Type B pancreatic cell (in vitro differentiated cells): ENCODE measurements at regions not wholly inside any gene's neighbourhood (a gene's known extent, or its start where the extent isn't known, plus 50 kb on each side); places are given as distances from the start of the nearest gene placed in this dataset.

ENCODE experiments used
- DNase-seq: peaks from one replicate; pipeline ENCODE4 v3.0.0; 2021; ENCODE audit warnings: mixed read lengths; ENCODE audit not compliant: unreplicated experiment; ENCODE audit errors: extremely low spot score
- H3K27ac Mint-ChIP-seq: 2 replicates; pipeline ENCODE4 v1.8.0; 2021; ENCODE audit warnings: mild to moderate bottlenecking, mixed read lengths
- H3K27me3 Mint-ChIP-seq: 2 replicates; pipeline ENCODE4 v1.8.0; 2021; ENCODE audit warnings: mixed read lengths
- H3K36me3 Mint-ChIP-seq: 2 replicates; pipeline ENCODE4 v1.8.0; 2021; ENCODE audit warnings: mixed read lengths
- H3K4me1 Mint-ChIP-seq: one replicate; pipeline ENCODE4 v1.8.0; 2021; ENCODE audit warnings: mixed read lengths; ENCODE audit not compliant: unreplicated experiment
- H3K4me3 Mint-ChIP-seq: 2 replicates; pipeline ENCODE4 v1.8.0; 2021; ENCODE audit warnings: mild to moderate bottlenecking, mixed read lengths
- H3K9me3 Mint-ChIP-seq: 2 replicates; pipeline ENCODE4 v1.8.0; 2021; ENCODE audit warnings: mixed read lengths
- CTCF ChIP-seq: fragments of 200-600 bp; sonication (generic); conservative IDR thresholded peaks from 2 replicates; pipeline ENCODE4 v1.5.0; 2021; ENCODE audit warnings: antibody characterized with exemption, mild to moderate bottlenecking

DNA sequence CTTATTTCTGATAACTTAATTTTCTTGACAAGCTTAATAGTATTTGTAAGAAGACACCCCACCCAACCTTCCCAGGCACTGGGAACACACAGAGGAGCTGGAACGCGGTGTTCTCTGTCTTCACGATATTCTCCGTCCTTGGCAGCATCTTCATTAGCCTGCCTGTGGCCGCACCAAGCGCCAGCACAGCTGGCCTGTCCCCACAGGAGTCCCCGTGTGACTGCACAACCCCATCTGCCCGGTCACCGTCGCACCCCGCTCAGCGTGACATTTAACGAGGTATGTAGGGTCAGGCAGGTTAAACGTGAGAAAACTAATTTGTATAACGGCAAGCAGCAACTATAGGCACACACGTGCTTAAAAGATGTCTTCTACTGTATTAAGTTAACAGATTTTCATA, 293.3 kb downstream of the BRD1 start:
- no peak for TF ChIP-seq CTCF
- DNase-seq: no peak
- Mint-ChIP-seq H3K27me3 (peaks cover 35% of the 10 kb centered on the region), H3K36me3 (peaks cover 4% of the 10 kb centered on the region), H3K4me1 (peaks cover 15% of the 10 kb centered on the region), H3K27ac (no peak overlapping the region), H3K4me3 (no peak overlapping the region), H3K9me3 (peaks cover 4% of the 10 kb centered on the region)

GRCh38 chr22:49533886-49534285, 293.8 kb downstream of the BRD1 start:
- Mint-ChIP-seq H3K27ac (no peak overlapping the region), H3K9me3 (peaks cover 4% of the 10 kb centered on the region), H3K4me1 (peaks cover 10% of the 10 kb centered on the region), H3K36me3 (no peaks in the 10 kb centered on the region), H3K27me3 (peaks cover 31% of the 10 kb centered on the region), H3K4me3 (no peak overlapping the region)
- no peak for DNase-seq
- TF ChIP-seq CTCF: no peak

- DNase-seq: no peak
- H3K4me1 Mint-ChIP-seq: peaks cover 10% of the 10 kb centered on the region
- peaks cover 4% of the 10 kb centered on the region for H3K9me3 Mint-ChIP-seq
- H3K27me3 Mint-ChIP-seq: peaks cover 31% of the 10 kb centered on the region
- no peaks in the 10 kb centered on the region for H3K36me3 Mint-ChIP-seq
- TF ChIP-seq CTCF: no peak
- no peak overlapping the region for H3K4me3 Mint-ChIP-seq
- H3K27ac Mint-ChIP-seq: no peak overlapping the region
Observed at GRCh38 chr22:49532869-49533802, 294.5 kb downstream of the BRD1 start.

DNA sequence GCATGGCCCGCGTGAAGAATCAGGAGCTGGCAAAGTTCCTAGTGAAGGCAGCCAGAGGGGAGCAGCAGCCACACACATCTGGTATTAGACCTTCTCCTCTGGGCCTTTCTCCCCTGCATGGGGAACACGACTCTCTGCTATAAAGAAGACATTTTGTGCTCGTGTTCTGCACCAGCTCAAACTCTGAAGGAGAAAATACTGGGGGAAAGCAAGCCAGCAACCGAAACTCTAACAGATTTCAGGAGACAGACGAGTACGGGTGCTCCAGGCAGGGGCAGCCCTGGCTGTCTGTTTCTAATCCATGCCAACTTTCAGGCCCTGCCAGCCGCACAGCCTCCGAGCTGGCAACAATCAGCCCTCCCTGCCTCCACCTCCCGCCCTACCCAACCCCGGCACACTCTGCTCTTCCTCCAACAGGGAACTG, 296.3 kb downstream of the BRD1 start:
- Mint-ChIP-seq H3K27me3 (peaks cover 28% of the 10 kb centered on the region), H3K4me1 (peaks cover 4% of the 10 kb centered on the region), H3K4me3 (no peak overlapping the region), H3K27ac (no peak overlapping the region), H3K36me3 (no peaks in the 10 kb centered on the region), H3K9me3 (peaks cover 4% of the 10 kb centered on the region)
- TF ChIP-seq CTCF: no peak
- DNase-seq: no peak

GRCh38 chr22:49530671-49531367, 296.9 kb downstream of the BRD1 start:
- peaks cover 24% of the 10 kb centered on the region for H3K27me3 Mint-ChIP-seq
- H3K36me3 Mint-ChIP-seq: no peaks in the 10 kb centered on the region
- H3K9me3 Mint-ChIP-seq: peaks cover 4% of the 10 kb centered on the region
- TF ChIP-seq CTCF: no peak
- DNase-seq: no peak
- no peak overlapping the region for H3K27ac Mint-ChIP-seq
- no peak overlapping the region for H3K4me3 Mint-ChIP-seq
- H3K4me1 Mint-ChIP-seq: no peaks in the 10 kb centered on the region
